Heart right ventricle (tissue), 16 donors: ENCODE measurements at regions not wholly inside any gene's neighbourhood (a gene's known extent, or its start where the extent isn't known, plus 50 kb on each side); places are given as distances from the start of the nearest gene placed in this dataset.

Experiments
- ATAC-seq, 8 donors: fragments of 200-7000 bp; cut with Tn5 transposase; one replicate each; pipeline ENCODE4 v1.9.1; 2020; ENCODE audit warnings: mild to moderate bottlenecking in 8 of 8, moderate library complexity in 8 of 8, moderate number of reproducible peaks in 1 of 8
- DNase-seq, 2 donors: peaks; one replicate each; pipeline ENCODE4 v3.0.0-alpha.2; 2020
- H3K27ac ChIP-seq, 10 donors: fragments of 200-600 bp; sonication (generic) in 2 of 10; one replicate each; pipeline versions ENCODE4 v1.5.0 to v1.8.0; 2020 to 2022; ENCODE audit warnings: mild to moderate bottlenecking in 3 of 10
- H3K27me3 ChIP-seq, 7 donors: fragments of 200-600 bp; one replicate each; pipeline ENCODE4 v1.8.0; 2021 to 2022; ENCODE audit warnings: mild to moderate bottlenecking in 2 of 7
- H3K36me3 ChIP-seq, 9 donors: fragments of 200-600 bp; sonication (generic) in 1 of 9; one replicate each; pipeline versions ENCODE4 v1.5.0 to v1.8.0; 2020 to 2022; ENCODE audit warnings: mild to moderate bottlenecking in 2 of 9
- H3K4me1 ChIP-seq, 9 donors: fragments of 200-600 bp; sonication (generic) in 1 of 9; one replicate each; pipeline versions ENCODE4 v1.5.0 to v1.8.0; 2020 to 2022; ENCODE audit warnings: mild to moderate bottlenecking in 4 of 9
- H3K4me3 ChIP-seq, 10 donors: fragments of 200-600 bp; sonication (generic) in 2 of 10; one replicate each; pipeline versions ENCODE4 v1.5.0 to v1.8.0; 2020 to 2022; ENCODE audit warnings: mild to moderate bottlenecking in 7 of 10, moderate library complexity in 2 of 10
- H3K9me3 ChIP-seq, 11 donors: fragments of 200-600 bp in 10 of 11; sonication (generic) in 2 of 11; one replicate each; pipeline versions ENCODE4 v1.5.0 to v1.8.0; 2013 to 2022; ENCODE audit warnings: mild to moderate bottlenecking in 2 of 11, control low read depth in 1 of 11, moderate library complexity in 1 of 11
- CTCF ChIP-seq, 9 donors: fragments of 200-600 bp; sonication (generic) in 2 of 9; IDR thresholded peaks; one replicate each; pipeline versions ENCODE4 v1.5.0 to v1.8.0; 2021 to 2022; ENCODE audit warnings: antibody characterized with exemption in 9 of 9, mild to moderate bottlenecking in 5 of 9, moderate library complexity in 1 of 9
- WGBS, 2 donors: extraction: QIAGEN DNeasy Blood & Tissue Kit; methylation state at CpG; one replicate each; pipeline ENCODE4 v1.1.7; 2013; ENCODE audit warnings: inconsistent platforms in 1 of 2; 5-methylcytosine and 5-hydroxymethylcytosine counted together
- intact Hi-C, 10 donors: fragments of 100-400 bp; cut with DNase I; formaldehyde crosslinking; loops; one replicate each; pipeline versions ENCODE4 v1.11.1 to v1.14.2; 2022
- donor health status: Arrhythmogenic right ventricular cardiomyopathy.
- donor health status: ischemic (EF 13 %, LVEDD 7.1; RV severe dilation, severe dysfunction).
- donor health status: healthy with polysubstance abuse.
- donor health status: DM: no; HTN: yes; CAD: no.
- donor health status: DM: no; HTN: no; CAD: no.
- donor health status: ischemic (EF 25% LVEDD 6.9; RV normal size, moderate dysfunction).
- donor health status: ischemic (EF 25% LVEDD 5.7; RV mildly dilated, moderate dysfunction).
- donor health status: healthy.
- donor health status: DM: yes; HTN: yes; CAD: no.
- donor health status: Ischemic cardiomyopathy.
- donor health status: ischemic (EF 35%, LVEDD 5.7; RV mildly dilated, moderate dysfunction).
- donor health status: nonischemic (EF 11% LVEDD 7.7; RV severe dilation, severe dysfunction).
- donor health status: DM: yes; HTN: yes; CAD: no.
- donor health status: PGD.
- donor health status: ischemic (EF 29% LVEDD 5.4; RV normal size, mild dysfunction).
- donor health status: nonischemic (EF 23%, LVEDD 6.1; RV moderate dilation, normal function).

DNA sequence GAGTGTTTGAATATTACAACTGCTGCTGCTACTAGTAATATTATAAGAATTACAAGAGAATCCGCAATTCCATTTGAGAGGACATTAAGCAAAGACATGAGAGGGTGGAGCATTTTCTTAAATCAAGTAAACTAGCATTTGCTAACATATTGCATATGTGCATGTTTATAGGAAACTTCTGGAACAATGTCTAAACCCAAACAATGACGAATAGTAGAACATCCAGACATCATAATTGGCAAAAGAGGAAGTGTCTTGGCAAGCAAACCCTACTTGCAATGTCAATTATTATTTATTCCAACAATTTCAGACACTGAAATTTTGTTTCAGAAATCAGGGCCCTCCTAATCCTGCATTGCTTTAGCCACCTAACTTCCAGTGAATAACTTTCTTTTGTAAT, 1155.3 kb upstream of the GJE1 start:
- Histone ChIP-seq H3K36me3 (no peaks in the 10 kb centered on the region), H3K9me3 (peaks cover 0 to 23% (median 0%) of the 10 kb centered on the region in 11 donors), H3K27ac (no peak overlapping the region), H3K4me1 (peaks cover 0 to 20% (median 10%) of the 10 kb centered on the region in 9 donors), H3K27me3 (no peaks in the 10 kb centered on the region), H3K4me3 (no peak overlapping the region)
- 56 to 64% methylated on average over 2 of the region's 2 CpGs for WGBS, 2 donors
- ATAC-seq (no peak), DNase-seq (no peak)
- no peak for TF ChIP-seq CTCF (IDR thresholded peaks at IDR 0.05)
- intact Hi-C loops: no loop called here

DNA sequence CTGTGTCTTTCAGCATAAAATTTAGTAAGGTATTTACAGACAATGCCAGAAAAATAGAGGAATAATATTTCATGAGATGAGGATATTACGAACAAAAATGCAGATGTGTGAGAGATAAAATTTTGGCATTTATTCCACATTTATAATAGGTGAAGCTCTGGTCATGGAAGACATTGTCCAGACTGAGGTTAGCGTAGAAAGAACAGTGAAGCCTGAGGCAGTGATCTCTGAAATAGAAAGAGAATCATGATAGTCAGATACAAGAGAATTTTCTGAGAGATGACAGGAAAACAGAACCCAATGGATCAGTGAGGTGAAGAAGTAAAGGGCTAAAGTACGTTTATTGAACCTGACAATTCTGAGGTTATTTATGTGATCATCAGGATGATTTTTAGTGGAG, 1155.9 kb upstream of the GJE1 start:
- no peak overlapping the region for H3K27ac ChIP-seq
- no peak for DNase-seq
- H3K9me3 ChIP-seq: peaks cover 0 to 29% (median 0%) of the 10 kb centered on the region in 11 donors
- ATAC-seq: no peak
- no peaks in the 10 kb centered on the region for H3K27me3 ChIP-seq
- intact Hi-C loops: no loop called here
- H3K36me3 ChIP-seq: no peaks in the 10 kb centered on the region
- 82 to 89% methylated on average over 3 of the region's 3 CpGs for WGBS, 2 donors
- no peak for TF ChIP-seq CTCF (IDR thresholded peaks at IDR 0.05)
- peaks cover 0 to 20% (median 10%) of the 10 kb centered on the region in 9 donors for H3K4me1 ChIP-seq
- H3K4me3 ChIP-seq: no peak overlapping the region

- Histone ChIP-seq H3K4me1 (no peaks in the 10 kb centered on the region), H3K36me3 (no peaks in the 10 kb centered on the region), H3K27ac (no peak overlapping the region), H3K27me3 (no peaks in the 10 kb centered on the region), H3K9me3 (peaks cover 0 to 39% (median 5%) of the 10 kb centered on the region in 11 donors), H3K4me3 (no peak overlapping the region)
- DNase-seq (no peak), ATAC-seq (no peak)
- intact Hi-C loops: no loop called here
- no peak for TF ChIP-seq CTCF (IDR thresholded peaks at IDR 0.05)
Measured at GRCh38 chr6:140970485-140970884, 1162.2 kb upstream of the GJE1 start.

GRCh38 chr6:140968062-140968461, 1164.7 kb upstream of the GJE1 start:
- ATAC-seq: no peak
- Histone ChIP-seq H3K27me3 (no peaks in the 10 kb centered on the region), H3K9me3 (peaks cover 0 to 23% (median 4%) of the 10 kb centered on the region in 11 donors), H3K4me3 (no peak overlapping the region), H3K4me1 (no peaks in the 10 kb centered on the region), H3K27ac (no peak overlapping the region), H3K36me3 (no peaks in the 10 kb centered on the region)
- TF ChIP-seq CTCF (IDR thresholded peaks at IDR 0.05): no peak
- intact Hi-C loops: no loop called here
- DNase-seq: no peak
- WGBS, 2 donors: 95 to 97% methylated on average over 3 of the region's 3 CpGs

DNA sequence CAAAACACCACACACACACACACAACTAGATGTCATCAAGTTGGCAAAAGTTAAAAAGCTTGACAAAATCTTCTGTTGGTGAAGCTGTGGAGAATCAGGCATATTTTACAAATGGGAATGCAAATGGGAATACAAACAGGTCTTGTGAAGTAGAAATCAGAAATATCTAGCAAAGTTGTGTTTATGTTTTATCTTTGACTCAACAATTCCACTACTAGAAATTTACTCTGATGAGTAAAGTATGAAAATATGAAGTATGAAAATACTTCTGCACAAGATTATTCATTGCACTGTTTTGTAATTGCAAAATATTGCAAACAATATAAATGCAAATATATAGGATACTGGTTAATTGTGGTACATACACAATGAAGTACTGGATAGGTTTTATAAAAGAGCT, 1166.0 kb upstream of the GJE1 start:
- Histone ChIP-seq H3K4me3 (no peak overlapping the region), H3K4me1 (no peaks in the 10 kb centered on the region), H3K27ac (no peak overlapping the region), H3K36me3 (no peaks in the 10 kb centered on the region), H3K9me3 (peaks cover 0 to 9% (median 0%) of the 10 kb centered on the region in 11 donors), H3K27me3 (no peaks in the 10 kb centered on the region)
- DNase-seq (no peak), ATAC-seq (no peak)
- no peak for TF ChIP-seq CTCF (IDR thresholded peaks at IDR 0.05)
- intact Hi-C loops: no loop called here
